ENCODE measurements at regions not wholly inside any gene's neighbourhood (a gene's known extent, or its start where the extent isn't known, plus 50 kb on each side); places are given as distances from the start of the nearest gene placed in this dataset.

GRCh38 chr2:175628243-175628642 lies 373.8 kb downstream of the LNPK start:
- Mint-ChIP-seq H3K9me3 (no peaks in the 10 kb centered on the region), H3K4me1 (ENCODE audit: low read depth in 2 of 2) (no peaks in the 10 kb centered on the region), H3K4me3 (no peak overlapping the region), H3K27ac (no peak overlapping the region), H3K36me3 (ENCODE audit: insufficient read depth) (no peaks in the 10 kb centered on the region), H3K27me3 (peaks cover 9 to 26% of the 10 kb centered on the region in 2 donors)
- no peak for ATAC-seq (replicated peaks)
- DNase-seq = no peak

GRCh38 chr2:175627405-175627804 lies 374.7 kb downstream of the LNPK start:
- Mint-ChIP-seq H3K4me3 (no peak overlapping the region), H3K9me3 (no peaks in the 10 kb centered on the region)

DNA sequence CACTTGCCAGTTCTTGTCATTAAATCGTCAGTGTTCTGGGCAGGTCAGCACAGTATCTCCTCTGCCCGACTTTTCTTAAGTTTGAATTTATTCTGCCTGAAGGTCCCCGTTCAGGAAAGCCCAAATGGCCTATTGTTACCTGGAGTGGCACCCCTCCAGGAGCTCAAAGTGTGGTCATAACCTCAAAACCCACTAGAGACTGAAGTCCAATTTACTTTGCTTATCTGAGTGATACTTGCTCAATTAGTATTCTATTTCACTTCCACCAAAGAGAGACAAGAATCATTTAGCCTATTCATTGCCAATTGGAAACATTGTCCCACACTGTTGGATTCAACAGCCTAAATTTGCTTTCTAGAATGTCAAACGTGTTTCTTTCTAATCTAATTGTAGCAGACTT lies 375.3 kb downstream of the LNPK start:
- no peak overlapping the region for H3K4me3 Mint-ChIP-seq
- peaks cover 9 to 26% of the 10 kb centered on the region in 2 donors for H3K27me3 Mint-ChIP-seq
- ATAC-seq (replicated peaks) (no peak), DNase-seq (no peak)
- H3K9me3 Mint-ChIP-seq = no peaks in the 10 kb centered on the region
- H3K36me3 Mint-ChIP-seq (ENCODE audit: insufficient read depth) = no peaks in the 10 kb centered on the region
- H3K4me1 Mint-ChIP-seq (ENCODE audit: low read depth in 2 of 2) = no peaks in the 10 kb centered on the region
- H3K27ac Mint-ChIP-seq = no peak overlapping the region

More at GRCh38 chr2:175627405-175627804, 374.7 kb downstream of the LNPK start:
- no peaks in the 10 kb centered on the region for H3K4me1 Mint-ChIP-seq (ENCODE audit: low read depth in 2 of 2)
- no peaks in the 10 kb centered on the region for H3K36me3 Mint-ChIP-seq (ENCODE audit: insufficient read depth)
- H3K27me3 Mint-ChIP-seq = peaks cover 9 to 26% of the 10 kb centered on the region in 2 donors
- DNase-seq (no peak), ATAC-seq (replicated peaks) (no peak)
- no peak overlapping the region for H3K27ac Mint-ChIP-seq

DNA sequence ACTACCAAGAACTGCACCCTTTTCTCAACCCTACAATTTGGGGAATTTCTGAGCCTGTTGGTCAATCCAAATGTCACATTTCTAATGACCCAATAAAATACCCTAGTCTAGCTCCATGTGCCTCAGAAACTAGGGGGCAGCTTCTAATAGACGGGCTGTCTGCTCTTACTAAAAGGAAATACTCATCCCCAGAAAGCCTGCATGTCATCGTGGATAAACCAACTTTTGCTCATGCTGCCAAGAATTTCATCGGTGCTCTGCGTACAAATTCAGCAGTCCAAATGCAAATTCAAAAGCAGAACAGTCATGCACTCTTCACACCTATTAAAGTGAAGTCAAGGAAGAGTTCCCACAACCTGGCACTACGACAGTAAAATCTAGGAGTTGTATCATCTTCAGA lies 377.3 kb downstream of the LNPK start:
- DNase-seq (no peak), ATAC-seq (replicated peaks) (no peak)
- Mint-ChIP-seq H3K4me3 (no peak overlapping the region), H3K9me3 (peaks cover 0 to 2% of the 10 kb centered on the region in 2 donors), H3K4me1 (ENCODE audit: low read depth in 2 of 2) (no peaks in the 10 kb centered on the region), H3K36me3 (ENCODE audit: insufficient read depth) (no peaks in the 10 kb centered on the region), H3K27ac (no peak overlapping the region), H3K27me3 (peaks cover 24 to 32% of the 10 kb centered on the region in 2 donors)

DNA sequence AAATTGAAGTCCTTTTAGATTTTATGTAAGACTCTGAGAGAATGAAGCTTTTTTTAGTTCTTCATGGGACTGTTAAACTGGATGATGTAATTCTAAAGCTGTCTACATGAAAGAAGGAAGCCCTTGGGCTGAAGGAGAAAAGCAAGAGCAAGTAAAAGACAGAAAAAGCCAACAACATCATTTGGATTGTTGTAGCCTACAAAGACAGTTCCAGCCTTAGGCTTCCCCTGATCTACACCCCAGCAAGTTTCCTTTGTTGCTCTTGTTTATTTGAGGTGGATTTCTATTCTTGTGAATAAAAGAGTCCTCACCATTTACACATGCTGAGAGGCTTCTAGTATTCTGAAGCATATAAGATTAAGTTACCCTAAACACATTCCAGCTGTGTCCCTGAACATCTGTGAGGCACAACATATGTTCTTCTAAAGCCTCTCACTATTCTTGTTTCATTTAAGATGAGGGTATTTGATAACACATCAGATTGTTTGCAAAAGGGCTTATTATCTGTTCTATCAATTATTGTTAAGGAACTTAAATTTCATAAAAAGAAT lies 377.8 kb downstream of the LNPK start:
- ATAC-seq (replicated peaks) (no peak), DNase-seq (no peak)
- Mint-ChIP-seq H3K4me1 (ENCODE audit: low read depth in 2 of 2) (no peaks in the 10 kb centered on the region), H3K4me3 (no peak overlapping the region), H3K36me3 (ENCODE audit: insufficient read depth) (no peaks in the 10 kb centered on the region), H3K27me3 (peaks cover 25 to 32% of the 10 kb centered on the region in 2 donors), H3K27ac (no peak overlapping the region), H3K9me3 (peaks cover 0 to 2% of the 10 kb centered on the region in 2 donors)

- H3K9me3 Mint-ChIP-seq = peaks cover 0 to 2% of the 10 kb centered on the region in 2 donors
- no peak for DNase-seq
- H3K4me1 Mint-ChIP-seq (ENCODE audit: low read depth in 2 of 2) = no peaks in the 10 kb centered on the region
- peaks cover 17 to 26% of the 10 kb centered on the region in 2 donors for H3K27me3 Mint-ChIP-seq
- no peaks in the 10 kb centered on the region for H3K36me3 Mint-ChIP-seq (ENCODE audit: insufficient read depth)
- no peak overlapping the region for H3K4me3 Mint-ChIP-seq
- ATAC-seq (replicated peaks) = no peak
- no peak overlapping the region for H3K27ac Mint-ChIP-seq
Observed at GRCh38 chr2:175621821-175622220, 380.2 kb downstream of the LNPK start.

- no peak for DNase-seq
- H3K27ac Mint-ChIP-seq = no peak overlapping the region
- H3K4me3 Mint-ChIP-seq = no peak overlapping the region
- peaks cover 17 to 26% of the 10 kb centered on the region in 2 donors for H3K27me3 Mint-ChIP-seq
- H3K9me3 Mint-ChIP-seq = peaks cover 0 to 2% of the 10 kb centered on the region in 2 donors
- no peak for ATAC-seq (replicated peaks)
- H3K36me3 Mint-ChIP-seq (ENCODE audit: insufficient read depth) = no peaks in the 10 kb centered on the region
- H3K4me1 Mint-ChIP-seq (ENCODE audit: low read depth in 2 of 2) = no peaks in the 10 kb centered on the region
Observed at GRCh38 chr2:175620106-175620505, 382.0 kb downstream of the LNPK start.

DNA sequence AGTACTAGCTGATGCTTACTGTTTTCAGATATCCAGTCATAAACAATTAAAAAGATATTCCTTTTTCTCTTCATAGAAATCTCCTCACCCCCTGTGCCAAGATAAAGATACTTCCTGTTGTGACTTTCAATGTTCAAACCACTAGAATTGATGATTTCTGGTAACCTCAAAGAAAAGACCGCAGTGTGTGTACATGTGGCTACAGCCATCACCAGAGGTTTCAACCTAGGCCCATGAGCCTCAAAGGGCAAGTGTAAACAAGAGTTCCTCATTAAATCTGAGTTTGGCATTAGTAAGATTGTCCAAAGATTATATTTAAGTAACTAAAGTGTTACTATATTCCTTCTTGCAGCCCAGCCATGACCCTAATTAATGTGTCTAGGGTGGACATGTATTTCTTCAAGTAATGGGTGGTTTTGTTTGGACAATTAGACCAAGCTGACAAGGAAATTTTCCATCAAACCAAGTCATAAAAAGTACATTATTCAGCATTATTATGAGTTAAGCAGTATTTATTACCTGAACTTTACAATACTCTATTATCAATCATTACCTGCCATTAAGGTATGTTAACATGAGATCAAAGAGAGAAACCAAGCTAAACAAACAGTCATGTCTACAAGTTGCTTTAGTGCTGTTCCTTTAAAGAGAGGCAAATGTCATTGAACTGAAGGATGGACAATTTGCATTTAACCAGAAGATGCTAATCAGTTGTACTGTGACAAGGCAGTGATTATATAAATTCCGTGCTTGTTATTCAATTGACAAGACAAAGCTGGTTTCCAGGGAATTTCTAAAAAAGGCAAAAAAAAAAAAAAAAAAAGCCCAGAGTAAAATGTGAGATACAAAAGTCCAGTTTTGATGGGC lies 382.7 kb downstream of the LNPK start:
- Mint-ChIP-seq H3K36me3 (ENCODE audit: insufficient read depth) (no peaks in the 10 kb centered on the region), H3K27me3 (peaks cover 17 to 26% of the 10 kb centered on the region in 2 donors), H3K27ac (no peak overlapping the region), H3K4me3 (no peak overlapping the region), H3K4me1 (ENCODE audit: low read depth in 2 of 2) (no peaks in the 10 kb centered on the region), H3K9me3 (peaks cover 0 to 2% of the 10 kb centered on the region in 2 donors)
- DNase-seq (no peak), ATAC-seq (replicated peaks) (no peak)

DNA sequence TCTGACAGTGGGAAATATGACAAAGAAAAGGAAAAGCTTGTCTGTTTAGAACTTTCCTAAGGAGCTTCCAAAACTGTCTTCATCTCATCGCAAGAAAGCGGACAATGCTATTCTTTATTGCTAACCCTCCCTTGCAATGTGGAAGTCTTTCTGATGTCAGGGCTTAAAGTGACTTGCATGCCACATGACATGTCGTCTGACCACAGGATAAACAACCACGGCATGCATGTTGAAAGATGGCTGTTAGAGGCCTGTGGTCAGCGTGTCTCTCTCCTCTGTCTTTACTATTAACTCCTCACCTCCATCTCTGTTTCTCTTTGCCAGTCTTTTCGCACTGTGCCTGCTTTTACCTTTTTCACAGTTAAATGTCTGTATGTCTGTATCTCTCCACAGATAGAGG lies 389.8 kb downstream of the LNPK start:
- no peaks in the 10 kb centered on the region for H3K9me3 Mint-ChIP-seq
- H3K4me3 Mint-ChIP-seq = no peak overlapping the region
- no peaks in the 10 kb centered on the region for H3K4me1 Mint-ChIP-seq (ENCODE audit: low read depth in 2 of 2)
- DNase-seq = no peak
- H3K27ac Mint-ChIP-seq = no peak overlapping the region
- no peaks in the 10 kb centered on the region for H3K36me3 Mint-ChIP-seq (ENCODE audit: insufficient read depth)
- peaks cover 5 to 15% of the 10 kb centered on the region in 2 donors for H3K27me3 Mint-ChIP-seq
- no peak for ATAC-seq (replicated peaks)

- Mint-ChIP-seq H3K27ac (no peak overlapping the region), H3K4me3 (no peak overlapping the region), H3K27me3 (peaks cover 6 to 12% of the 10 kb centered on the region in 2 donors), H3K9me3 (no peaks in the 10 kb centered on the region), H3K4me1 (ENCODE audit: low read depth in 2 of 2) (no peaks in the 10 kb centered on the region), H3K36me3 (ENCODE audit: insufficient read depth) (no peaks in the 10 kb centered on the region)
- DNase-seq = no peak
- ATAC-seq (replicated peaks) = no peak
Observed at GRCh38 chr2:175606010-175606841, 395.8 kb downstream of the LNPK start.

GRCh38 chr2:175605640-175606009 lies 396.4 kb downstream of the LNPK start:
- Mint-ChIP-seq H3K27me3 (peaks cover 0 to 12% of the 10 kb centered on the region in 2 donors), H3K4me3 (no peak overlapping the region), H3K27ac (no peak overlapping the region), H3K9me3 (no peaks in the 10 kb centered on the region), H3K4me1 (ENCODE audit: low read depth in 2 of 2) (no peaks in the 10 kb centered on the region), H3K36me3 (ENCODE audit: insufficient read depth) (no peaks in the 10 kb centered on the region)
- DNase-seq = no peak
- no peak for ATAC-seq (replicated peaks)

GRCh38 chr2:175601969-175602368 lies 400.1 kb downstream of the LNPK start:
- ATAC-seq (replicated peaks) = no peak

GRCh38 chr2:175599966-175600831 lies 401.9 kb downstream of the LNPK start:
- ATAC-seq (replicated peaks) = no peak
- Mint-ChIP-seq H3K4me3 (no peak overlapping the region), H3K36me3 (ENCODE audit: insufficient read depth) (no peaks in the 10 kb centered on the region), H3K27me3 (peaks cover 6 to 16% of the 10 kb centered on the region in 2 donors), H3K27ac (no peak overlapping the region), H3K4me1 (ENCODE audit: low read depth in 2 of 2) (no peaks in the 10 kb centered on the region), H3K9me3 (no peaks in the 10 kb centered on the region)
- no peak for DNase-seq

More at GRCh38 chr2:175601969-175602368, 400.1 kb downstream of the LNPK start:
- H3K4me3 Mint-ChIP-seq = no peak overlapping the region
- H3K9me3 Mint-ChIP-seq = no peaks in the 10 kb centered on the region
- no peak overlapping the region for H3K27ac Mint-ChIP-seq
- peaks cover 0 to 23% of the 10 kb centered on the region in 2 donors for H3K27me3 Mint-ChIP-seq
- no peaks in the 10 kb centered on the region for H3K36me3 Mint-ChIP-seq (ENCODE audit: insufficient read depth)
- no peak for DNase-seq
- no peaks in the 10 kb centered on the region for H3K4me1 Mint-ChIP-seq (ENCODE audit: low read depth in 2 of 2)

All from effector memory CD8-positive, alpha-beta T cell (primary cell).